ENCODE measurements at regions not wholly inside any gene's neighbourhood (a gene's known extent, or its start where the extent isn't known, plus 50 kb on each side); places are given as distances from the start of the nearest gene placed in this dataset.

- Histone ChIP-seq H3K36me3 (no peaks in the 10 kb centered on the region), H3K4me1 (peaks cover 48% of the 10 kb centered on the region), H3K27me3 (no peaks in the 10 kb centered on the region), H3K27ac (peak overlapping the region; percentile 72), H3K4me2 (peak overlapping the region; percentile 77), H3K9me3 (0 out of 2 replicates have a peak, but pooled peaks cover 6% of the 10 kb centered on the region), H4K20me1 (no peaks in the 10 kb centered on the region), H3K9ac (peak overlapping the region; percentile 29; the same call in 1 of the 2 replicates), H3K4me3 (no peak overlapping the region; the same call in 1 of the 2 replicates)
- TF ChIP-seq Cebpa-rat (IDR thresholded peaks at IDR 0.05), result no peak
These were observed 51.5 kb upstream of the SLC22A15 start for GRCh38 chr1:115924770-115925169.

- Histone ChIP-seq H3K4me1 (peaks cover 48% of the 10 kb centered on the region), H3K4me2 (peak overlapping the region; percentile 77), H3K27ac (peak overlapping the region; percentile 72), H3K9me3 (0 out of 2 replicates have a peak, but pooled peaks cover 6% of the 10 kb centered on the region), H3K4me3 (no peak overlapping the region), H4K20me1 (no peaks in the 10 kb centered on the region), H3K27me3 (no peaks in the 10 kb centered on the region), H3K36me3 (no peaks in the 10 kb centered on the region), H3K9ac (no peak overlapping the region)
- TF ChIP-seq Cebpa-rat (IDR thresholded peaks at IDR 0.05), result no peak
These were observed 50.8 kb upstream of the SLC22A15 start for GRCh38 chr1:115925467-115925866.
